OCI-LY7 (cell line): ENCODE measurements at regions not wholly inside any gene's neighbourhood (a gene's known extent, or its start where the extent isn't known, plus 50 kb on each side); places are given as distances from the start of the nearest gene placed in this dataset.

ENCODE experiments used
- CTCF ChIP-seq: fragments of 200-600 bp; sonication (generic); conservative IDR thresholded peaks from 2 replicates; pipeline ENCODE4 v1.5.1; 2014; ENCODE audit warnings: mild to moderate bottlenecking, antibody characterized with exemption, low read length, moderate library complexity, mixed read lengths
- EZH2phosphoT487 ChIP-seq: fragments of 200-600 bp; sonication (generic); IDR thresholded peaks from 2 replicates; pipeline ENCODE4 v1.6.1; 2018; ENCODE audit warnings: low read depth, borderline replicate concordance, mild to moderate bottlenecking, mixed run types, antibody characterized with exemption, low read length, moderate library complexity, mixed read lengths

DNA sequence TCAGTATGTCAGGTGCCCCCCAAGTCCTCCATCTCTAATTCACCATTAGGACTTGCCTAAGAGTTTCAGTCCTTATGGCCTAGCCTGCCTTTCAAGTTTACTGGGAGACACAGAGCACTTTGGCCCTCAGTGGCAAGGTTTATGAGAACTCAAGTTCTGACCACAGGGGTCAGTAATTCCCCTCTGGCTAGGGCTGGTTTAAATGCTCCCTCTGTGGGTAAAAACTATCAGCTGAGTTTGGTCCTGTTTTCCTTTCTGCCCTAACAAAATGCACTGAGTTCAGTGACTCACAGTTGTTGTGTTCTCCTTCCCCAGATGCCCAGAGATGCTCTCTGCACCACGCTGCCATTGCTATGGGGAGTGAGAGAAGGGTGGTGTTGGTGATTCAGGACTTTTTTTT lies 163.2 kb downstream of the RELL1 start:
- TF ChIP-seq CTCF (no peak), EZH2phosphoT487 (no peak)
